ENCODE measurements at regions not wholly inside any gene's neighbourhood (a gene's known extent, or its start where the extent isn't known, plus 50 kb on each side); places are given as distances from the start of the nearest gene placed in this dataset.
"Not testable (repeated sequence)": the region's sequence is repeated elsewhere in the genome, so short reads cannot be mapped to it uniquely, and the experiment has no call there.

GRCh38 chr2:240371129-240372000 is 64.1 kb upstream of the GPC1 start:
- H3K27me3 Mint-ChIP-seq, result no peaks in the 10 kb centered on the region

GRCh38 chr2:240372101-240372500 is 63.4 kb upstream of the GPC1 start:
- H3K27me3 Mint-ChIP-seq, result no peaks in the 10 kb centered on the region
- no peak for DNase-seq
- no peaks in the 10 kb centered on the region for H3K4me1 Mint-ChIP-seq (ENCODE audit: low read depth)
- H3K36me3 Mint-ChIP-seq (ENCODE audit: low read depth), result no peaks in the 10 kb centered on the region
- H3K4me3 Mint-ChIP-seq, result no peak overlapping the region
- no peak overlapping the region for H3K27ac Mint-ChIP-seq
- no peaks in the 10 kb centered on the region for H3K9me3 Mint-ChIP-seq

More at GRCh38 chr2:240371129-240372000, 64.1 kb upstream of the GPC1 start:
- H3K4me3 Mint-ChIP-seq, result no peak overlapping the region
- H3K4me1 Mint-ChIP-seq (ENCODE audit: low read depth), result no peaks in the 10 kb centered on the region
- no peaks in the 10 kb centered on the region for H3K9me3 Mint-ChIP-seq
- H3K36me3 Mint-ChIP-seq (ENCODE audit: low read depth), result no peaks in the 10 kb centered on the region
- H3K27ac Mint-ChIP-seq, result no peak overlapping the region
- no peak for DNase-seq

- no peaks in the 10 kb centered on the region for H3K9me3 Mint-ChIP-seq
- H3K36me3 Mint-ChIP-seq (ENCODE audit: low read depth), result no peaks in the 10 kb centered on the region
- H3K4me1 Mint-ChIP-seq (ENCODE audit: low read depth), result no peaks in the 10 kb centered on the region
- H3K4me3 Mint-ChIP-seq, result no peak overlapping the region
- DNase-seq, result no peak
- H3K27me3 Mint-ChIP-seq, result no peaks in the 10 kb centered on the region
- no peak overlapping the region for H3K27ac Mint-ChIP-seq
Measured at GRCh38 chr2:240373289-240373885, 62.1 kb upstream of the GPC1 start.

GRCh38 chr2:240374085-240374907 is 61.2 kb upstream of the GPC1 start:
- Mint-ChIP-seq H3K27me3 (no peaks in the 10 kb centered on the region), H3K9me3 (no peaks in the 10 kb centered on the region), H3K36me3 (ENCODE audit: low read depth) (no peaks in the 10 kb centered on the region), H3K4me1 (ENCODE audit: low read depth) (no peaks in the 10 kb centered on the region), H3K4me3 (no peak overlapping the region), H3K27ac (no peak overlapping the region)
- DNase-seq, result no peak

- Mint-ChIP-seq H3K27me3 (no peaks in the 10 kb centered on the region), H3K4me3 (no peak overlapping the region), H3K4me1 (ENCODE audit: low read depth) (no peaks in the 10 kb centered on the region), H3K9me3 (no peaks in the 10 kb centered on the region), H3K36me3 (ENCODE audit: low read depth) (no peaks in the 10 kb centered on the region), H3K27ac (no peak overlapping the region)
- no peak for DNase-seq
Measured at GRCh38 chr2:240375024-240375645, 60.3 kb upstream of the GPC1 start.

- DNase-seq, result no peak
- no peaks in the 10 kb centered on the region for H3K36me3 Mint-ChIP-seq (ENCODE audit: low read depth)
- H3K27me3 Mint-ChIP-seq, result no peaks in the 10 kb centered on the region
- no peak overlapping the region for H3K4me3 Mint-ChIP-seq
- H3K27ac Mint-ChIP-seq, result no peak overlapping the region
- no peaks in the 10 kb centered on the region for H3K4me1 Mint-ChIP-seq (ENCODE audit: low read depth)
- H3K9me3 Mint-ChIP-seq, result no peaks in the 10 kb centered on the region
Measured at GRCh38 chr2:240376739-240377138, 58.7 kb upstream of the GPC1 start.

- H3K4me1 Mint-ChIP-seq (ENCODE audit: low read depth), result no peaks in the 10 kb centered on the region
- no peak overlapping the region for H3K4me3 Mint-ChIP-seq
- no peaks in the 10 kb centered on the region for H3K9me3 Mint-ChIP-seq
- no peak for DNase-seq
- H3K27ac Mint-ChIP-seq, result no peak overlapping the region
- H3K27me3 Mint-ChIP-seq, result no peaks in the 10 kb centered on the region
- no peaks in the 10 kb centered on the region for H3K36me3 Mint-ChIP-seq (ENCODE audit: low read depth)
Measured at GRCh38 chr2:240377366-240377765, 58.1 kb upstream of the GPC1 start.

GRCh38 chr2:240379089-240379636 is 56.3 kb upstream of the GPC1 start:
- no peak for DNase-seq
- H3K27me3 Mint-ChIP-seq, result peaks cover 9% of the 10 kb centered on the region

GRCh38 chr2:240383099-240383758 is 52.2 kb upstream of the GPC1 start:
- no peak overlapping the region for H3K27ac Mint-ChIP-seq
- H3K9me3 Mint-ChIP-seq, result no peaks in the 10 kb centered on the region
- H3K4me3 Mint-ChIP-seq, result no peak overlapping the region
- no peak for DNase-seq
- H3K27me3 Mint-ChIP-seq, result peaks cover 13% of the 10 kb centered on the region
- H3K36me3 Mint-ChIP-seq (ENCODE audit: low read depth), result no peaks in the 10 kb centered on the region
- H3K4me1 Mint-ChIP-seq (ENCODE audit: low read depth), result no peaks in the 10 kb centered on the region

More at GRCh38 chr2:240379089-240379636, 56.3 kb upstream of the GPC1 start:
- Mint-ChIP-seq H3K36me3 (ENCODE audit: low read depth) (no peaks in the 10 kb centered on the region), H3K4me1 (ENCODE audit: low read depth) (no peaks in the 10 kb centered on the region), H3K9me3 (no peaks in the 10 kb centered on the region), H3K4me3 (no peak overlapping the region), H3K27ac (no peak overlapping the region)

- Mint-ChIP-seq H3K4me1 (ENCODE audit: low read depth) (no peaks in the 10 kb centered on the region), H3K9me3 (no peaks in the 10 kb centered on the region), H3K36me3 (ENCODE audit: low read depth) (no peaks in the 10 kb centered on the region), H3K27ac (no peak overlapping the region), H3K27me3 (peaks cover 13% of the 10 kb centered on the region), H3K4me3 (no peak overlapping the region)
- no peak for DNase-seq
Measured at GRCh38 chr2:240383871-240384700, 51.4 kb upstream of the GPC1 start.

- no peak for DNase-seq
- Mint-ChIP-seq H3K9me3 (no peaks in the 10 kb centered on the region), H3K27me3 (peaks cover 13% of the 10 kb centered on the region), H3K27ac (no peak overlapping the region), H3K36me3 (ENCODE audit: low read depth) (no peaks in the 10 kb centered on the region), H3K4me3 (no peak overlapping the region), H3K4me1 (ENCODE audit: low read depth) (peaks cover 2% of the 10 kb centered on the region)
Measured at GRCh38 chr2:240384711-240385450, 50.6 kb upstream of the GPC1 start.

- DNase-seq; H3K9me3 Mint-ChIP-seq; H3K4me1 Mint-ChIP-seq (ENCODE audit: low read depth); H3K4me3 Mint-ChIP-seq; H3K27ac Mint-ChIP-seq; H3K36me3 Mint-ChIP-seq (ENCODE audit: low read depth): not testable (repeated sequence)
- peaks cover 13% of the 10 kb centered on the region for H3K27me3 Mint-ChIP-seq
Measured at GRCh38 chr2:240385451-240386161, 49.9 kb upstream of the GPC1 start.

All from activated T-cell treated with anti-CD3 and anti-CD28 coated beads, Interleukin-2, amount 50 U/mL, for 24 hours (primary cell).